Hematopoietic multipotent progenitor cell (in vitro differentiated cells): ENCODE measurements at regions not wholly inside any gene's neighbourhood (a gene's known extent, or its start where the extent isn't known, plus 50 kb on each side); places are given as distances from the start of the nearest gene placed in this dataset.
"Not testable (repeated sequence)": the region's sequence is repeated elsewhere in the genome, so short reads cannot be mapped to it uniquely, and the experiment has no call there.

ENCODE experiments used
- DNase-seq, 3 donors: peaks; one replicate each; pipeline ENCODE4 v3.0.0-alpha.2; 2011 to 2015; ENCODE audit warnings: low read depth in 2 of 3, low spot score in 2 of 3

GRCh38 chr4:188282471-188283232 is 143.4 kb downstream of the TRIML1 start:
- no peak for DNase-seq

- no peak for DNase-seq
Measured at GRCh38 chr4:188287169-188287894, 148.1 kb downstream of the TRIML1 start.

- no peak for DNase-seq
Measured at GRCh38 chr4:188289531-188290125, 150.4 kb downstream of the TRIML1 start.

GRCh38 chr4:188295899-188296298 is 156.7 kb downstream of the TRIML1 start:
- no peak for DNase-seq

- DNase-seq: no peak
Measured at GRCh38 chr4:188296331-188296730, 157.1 kb downstream of the TRIML1 start.

- no peak for DNase-seq
Measured at GRCh38 chr4:188297873-188298272, 158.6 kb downstream of the TRIML1 start.

GRCh38 chr4:188299161-188299560 is 159.9 kb downstream of the TRIML1 start:
- no peak for DNase-seq

- DNase-seq: no peak
Measured at GRCh38 chr4:188300385-188300784, 161.1 kb downstream of the TRIML1 start.

- no peak for DNase-seq
Measured at GRCh38 chr4:188305690-188306089, 166.4 kb downstream of the TRIML1 start.

- DNase-seq: no peak
Measured at GRCh38 chr4:188307591-188307990, 168.3 kb downstream of the TRIML1 start.

- no peak for DNase-seq
Measured at GRCh38 chr4:188308142-188308541, 168.9 kb downstream of the TRIML1 start.

- DNase-seq: no peak
Measured at GRCh38 chr4:188316391-188316790, 177.2 kb downstream of the TRIML1 start.

GRCh38 chr4:188328966-188329365 is 189.7 kb downstream of the TRIML1 start:
- DNase-seq: no peak

- DNase-seq: no peak
Measured at GRCh38 chr4:188329521-188329920, 190.3 kb downstream of the TRIML1 start.

GRCh38 chr4:188332265-188332664 is 193.0 kb downstream of the TRIML1 start:
- no peak for DNase-seq

GRCh38 chr4:188336891-188337290 is 197.7 kb downstream of the TRIML1 start:
- DNase-seq: no peak

- DNase-seq: no peak
Measured at GRCh38 chr4:188341428-188341827, 202.2 kb downstream of the TRIML1 start.

- no peak for DNase-seq
Measured at GRCh38 chr4:188346171-188346809, 207.0 kb downstream of the TRIML1 start.

- no peak for DNase-seq
Measured at GRCh38 chr4:188347339-188347738, 208.1 kb downstream of the TRIML1 start.

GRCh38 chr4:188349569-188349968 is 210.3 kb downstream of the TRIML1 start:
- not testable (repeated sequence) for DNase-seq

GRCh38 chr4:188363196-188363595 is 224.0 kb downstream of the TRIML1 start:
- DNase-seq: no peak
